ENCODE measurements at regions not wholly inside any gene's neighbourhood (a gene's known extent, or its start where the extent isn't known, plus 50 kb on each side); places are given as distances from the start of the nearest gene placed in this dataset.
"Not testable (repeated sequence)": the region's sequence is repeated elsewhere in the genome, so short reads cannot be mapped to it uniquely, and the experiment has no call there.

DNA sequence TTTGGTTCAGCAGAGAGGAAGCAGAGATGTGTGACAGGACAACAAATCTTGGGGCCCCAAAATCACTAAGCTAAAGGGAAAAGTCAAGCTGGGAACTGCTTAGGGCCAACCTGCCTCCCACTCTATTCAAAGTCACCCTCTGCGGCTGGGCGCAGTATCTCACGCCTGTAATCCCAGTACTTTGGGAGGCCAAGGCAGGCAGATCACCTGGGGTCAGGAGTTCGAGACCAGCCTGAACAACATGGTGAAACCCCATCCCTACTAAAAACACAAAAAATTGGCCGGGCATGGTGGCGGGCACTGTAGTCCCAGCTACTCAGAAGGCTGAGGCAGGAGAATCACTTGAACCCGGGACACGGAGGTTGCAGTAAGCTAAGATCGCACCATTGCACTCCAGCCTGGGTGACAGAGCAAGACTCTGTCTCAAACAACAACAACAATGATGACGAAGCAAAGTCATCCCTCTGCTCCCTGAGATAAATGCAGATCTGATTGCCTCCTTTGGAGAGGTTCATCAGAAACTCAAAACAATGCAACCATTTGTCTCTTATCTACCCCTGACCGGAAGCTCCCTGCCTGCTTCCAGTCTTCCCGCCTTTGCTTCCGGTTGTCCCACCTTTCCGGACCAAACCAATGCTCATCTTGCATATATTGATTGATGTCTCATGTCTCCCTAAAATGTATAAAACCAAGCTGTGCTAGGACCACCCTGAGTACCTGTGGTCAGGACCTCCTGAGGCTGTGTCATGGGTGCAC lies 136.4 kb upstream of the AFDN start:
- DNase-seq (ENCODE audit: low spot score) = not testable (repeated sequence)

DNA sequence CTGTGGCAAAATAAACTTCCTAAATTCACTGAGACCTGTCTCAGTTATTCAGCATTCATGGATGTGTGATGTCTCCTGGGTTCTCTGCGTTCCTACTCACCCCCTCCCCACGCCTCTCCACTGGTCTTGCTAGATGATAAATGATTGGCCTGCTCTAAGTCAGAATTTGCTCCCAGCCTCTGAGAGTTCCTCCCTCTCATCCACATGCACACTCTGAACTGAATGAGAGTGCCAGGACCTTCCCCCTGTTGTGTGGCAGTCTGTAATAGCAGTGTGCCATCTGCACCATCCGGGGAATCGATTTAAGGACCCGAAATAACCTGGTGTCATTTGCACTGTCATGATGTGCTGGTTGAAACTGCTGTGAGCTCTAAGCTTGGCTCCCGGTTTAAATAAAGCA lies 135.8 kb upstream of the AFDN start:
- DNase-seq (ENCODE audit: low spot score) = no peak

GRCh38 chr6:167691533-167692312 lies 135.0 kb upstream of the AFDN start:
- DNase-seq (ENCODE audit: low spot score) = no peak

- DNase-seq (ENCODE audit: low spot score) = not testable (repeated sequence)
Observed at GRCh38 chr6:167693478-167693877, 133.2 kb upstream of the AFDN start.

GRCh38 chr6:167695831-167696230 lies 130.9 kb upstream of the AFDN start:
- no peak for DNase-seq (ENCODE audit: low spot score)

- DNase-seq (ENCODE audit: low spot score) = no peak
Observed at GRCh38 chr6:167696296-167696695, 130.4 kb upstream of the AFDN start.

DNA sequence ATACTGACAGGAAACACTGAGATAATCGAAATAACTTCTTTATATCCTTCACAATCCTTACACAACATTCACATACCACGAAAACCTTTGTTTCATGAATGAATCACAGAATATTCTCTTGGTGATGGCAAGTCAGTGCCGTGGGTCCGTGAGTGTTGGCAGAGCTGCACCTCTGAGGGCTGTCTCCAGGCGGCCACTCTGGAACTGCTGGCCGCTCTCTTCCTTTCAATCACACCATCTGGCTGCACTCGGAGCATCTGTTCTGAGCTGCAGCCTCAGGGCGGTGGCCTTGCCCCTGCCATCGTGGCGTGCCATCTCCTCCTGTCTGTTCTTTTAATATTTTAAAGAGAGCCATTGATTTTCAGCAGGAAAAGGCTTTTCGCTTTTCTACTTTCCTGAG lies 129.4 kb upstream of the AFDN start:
- no peak for DNase-seq (ENCODE audit: low spot score)

DNA sequence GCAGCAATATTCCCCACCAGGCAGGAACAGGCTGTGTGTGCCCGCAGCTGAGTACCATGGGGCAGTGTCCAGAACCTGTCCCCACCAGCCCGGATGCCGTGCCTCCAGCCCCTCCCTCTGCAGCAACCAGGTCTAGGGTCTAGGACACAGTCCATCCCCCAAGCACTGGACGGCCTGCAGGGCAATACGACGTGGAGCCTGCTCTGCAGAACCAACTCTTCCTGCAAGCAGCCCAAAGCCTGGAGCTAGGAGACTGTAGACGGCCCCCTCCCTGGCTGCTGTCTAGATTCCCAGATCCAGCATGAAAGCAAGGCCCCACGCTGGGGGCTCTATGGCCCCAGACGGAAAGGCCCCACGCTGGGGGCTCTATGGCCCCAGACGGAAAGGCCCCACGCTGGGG lies 128.2 kb upstream of the AFDN start:
- DNase-seq (ENCODE audit: low spot score) = no peak

DNA sequence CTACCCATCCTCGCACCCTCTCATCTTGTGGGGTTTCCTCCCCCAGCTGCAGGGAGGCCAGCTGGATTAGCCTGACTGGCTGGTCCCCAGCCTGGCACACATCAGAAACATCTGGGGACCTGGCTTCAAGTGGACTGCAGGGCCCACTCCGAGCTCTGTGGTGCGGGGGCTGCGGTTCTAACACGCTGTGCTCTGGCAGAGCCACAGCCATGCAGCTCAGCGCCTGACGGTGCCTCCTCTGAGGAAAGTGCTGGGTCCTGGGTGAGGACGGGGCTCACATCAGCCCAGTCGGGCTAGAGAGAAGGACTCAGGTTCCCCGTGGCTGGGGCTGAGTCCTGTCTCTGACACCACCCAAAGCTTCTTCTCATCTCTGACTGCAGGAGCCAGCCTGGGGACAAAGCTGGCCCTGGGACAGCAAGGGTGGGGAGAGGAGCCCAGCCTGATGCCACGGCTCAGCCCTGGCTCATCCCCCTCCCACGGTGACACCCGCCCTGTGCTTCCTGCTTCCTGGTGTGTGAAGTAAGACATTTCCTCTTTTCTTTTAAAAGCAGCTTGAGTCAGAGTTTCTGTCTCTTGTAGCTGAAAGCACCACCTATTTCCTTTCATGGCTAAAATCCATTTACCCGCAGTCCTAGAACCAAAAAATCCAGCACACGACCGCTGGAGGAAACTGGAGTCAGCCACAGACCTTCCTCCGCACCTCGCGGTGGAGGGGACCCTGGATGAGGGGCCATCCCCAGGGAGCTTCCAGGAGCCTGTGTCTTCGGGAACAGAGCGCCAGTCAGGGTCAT lies 127.4 kb upstream of the AFDN start:
- DNase-seq (ENCODE audit: low spot score) = no peak

- DNase-seq (ENCODE audit: low spot score) = no peak
Observed at GRCh38 chr6:167700199-167700598, 126.5 kb upstream of the AFDN start.

DNA sequence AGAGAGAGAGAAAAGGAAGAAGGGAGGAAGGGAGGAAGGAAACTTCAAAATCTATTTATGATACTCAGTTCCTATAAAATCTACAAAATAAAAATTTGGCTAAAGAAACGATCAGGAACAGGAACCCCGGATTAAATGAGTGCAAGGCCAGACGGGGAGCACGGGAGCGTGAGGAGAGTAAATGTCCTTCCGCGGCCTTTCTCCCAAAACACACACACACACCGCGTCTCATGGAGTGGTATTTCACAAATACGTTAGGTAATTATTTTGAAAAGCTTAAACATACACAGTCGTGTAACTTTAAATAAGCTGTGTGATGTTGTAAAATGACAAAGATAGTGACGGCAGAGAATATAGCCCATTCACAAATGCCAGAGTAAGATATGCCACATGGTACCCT lies 125.7 kb upstream of the AFDN start:
- no peak for DNase-seq (ENCODE audit: low spot score)

DNA sequence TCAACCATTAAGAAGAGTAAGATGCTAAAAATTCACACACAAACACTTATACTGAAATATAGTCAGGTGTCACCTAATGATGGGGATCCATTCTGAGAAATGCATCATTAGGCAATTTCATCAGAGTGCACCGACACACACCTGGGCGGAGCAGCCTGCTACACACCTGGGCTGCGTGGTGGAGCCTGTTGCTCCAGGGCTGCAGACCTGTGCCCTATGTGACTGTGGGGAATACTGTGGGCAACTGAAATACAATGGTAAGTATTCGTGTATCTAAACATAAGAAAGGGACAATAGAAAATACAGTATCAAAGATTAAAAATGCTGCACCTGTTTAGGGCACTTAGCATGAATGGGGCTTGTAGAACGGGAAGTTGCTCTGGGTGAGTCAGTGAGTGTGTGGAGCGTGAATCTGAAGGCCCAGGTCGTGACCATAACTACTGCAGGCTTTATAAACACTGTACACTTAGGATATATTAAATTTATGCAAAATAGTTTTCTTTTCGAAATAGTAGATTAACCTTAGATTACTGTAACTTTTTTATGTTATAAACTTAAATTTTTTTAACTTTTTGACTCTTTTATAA lies 124.4 kb upstream of the AFDN start:
- no peak for DNase-seq (ENCODE audit: low spot score)

GRCh38 chr6:167703347-167703746 lies 123.4 kb upstream of the AFDN start:
- DNase-seq (ENCODE audit: low spot score) = no peak

GRCh38 chr6:167703781-167704180 lies 122.9 kb upstream of the AFDN start:
- DNase-seq (ENCODE audit: low spot score) = no peak

GRCh38 chr6:167704396-167704901 lies 122.3 kb upstream of the AFDN start:
- no peak for DNase-seq (ENCODE audit: low spot score)

DNA sequence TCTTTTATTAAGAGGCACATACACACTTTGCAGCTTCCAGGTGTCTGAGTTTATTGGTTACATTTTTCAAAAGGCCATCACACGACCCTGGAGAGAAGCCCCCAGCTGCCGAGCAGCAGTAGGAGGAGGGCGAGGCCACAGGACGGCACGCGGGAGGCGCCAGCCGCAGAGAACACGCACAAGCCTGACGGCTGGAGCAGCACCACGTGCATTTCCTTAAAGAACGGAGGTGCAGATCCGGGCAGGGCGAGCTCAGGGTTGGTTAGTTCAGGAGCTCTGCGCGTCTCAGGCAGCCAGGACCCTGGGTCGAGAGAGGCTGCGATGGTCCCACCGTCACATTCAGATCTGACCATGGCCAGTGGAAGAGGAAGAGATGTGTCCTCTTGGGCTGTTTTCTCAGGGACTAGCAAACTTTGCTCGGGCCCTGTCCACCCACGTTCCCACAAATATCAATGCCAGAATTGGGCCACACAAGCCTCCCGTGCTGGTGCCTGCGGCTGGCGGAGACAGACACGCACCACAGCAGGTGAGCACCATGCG lies 121.4 kb upstream of the AFDN start:
- no peak for DNase-seq (ENCODE audit: low spot score)

- no peak for DNase-seq (ENCODE audit: low spot score)
Observed at GRCh38 chr6:167706313-167707109, 120.2 kb upstream of the AFDN start.

DNA sequence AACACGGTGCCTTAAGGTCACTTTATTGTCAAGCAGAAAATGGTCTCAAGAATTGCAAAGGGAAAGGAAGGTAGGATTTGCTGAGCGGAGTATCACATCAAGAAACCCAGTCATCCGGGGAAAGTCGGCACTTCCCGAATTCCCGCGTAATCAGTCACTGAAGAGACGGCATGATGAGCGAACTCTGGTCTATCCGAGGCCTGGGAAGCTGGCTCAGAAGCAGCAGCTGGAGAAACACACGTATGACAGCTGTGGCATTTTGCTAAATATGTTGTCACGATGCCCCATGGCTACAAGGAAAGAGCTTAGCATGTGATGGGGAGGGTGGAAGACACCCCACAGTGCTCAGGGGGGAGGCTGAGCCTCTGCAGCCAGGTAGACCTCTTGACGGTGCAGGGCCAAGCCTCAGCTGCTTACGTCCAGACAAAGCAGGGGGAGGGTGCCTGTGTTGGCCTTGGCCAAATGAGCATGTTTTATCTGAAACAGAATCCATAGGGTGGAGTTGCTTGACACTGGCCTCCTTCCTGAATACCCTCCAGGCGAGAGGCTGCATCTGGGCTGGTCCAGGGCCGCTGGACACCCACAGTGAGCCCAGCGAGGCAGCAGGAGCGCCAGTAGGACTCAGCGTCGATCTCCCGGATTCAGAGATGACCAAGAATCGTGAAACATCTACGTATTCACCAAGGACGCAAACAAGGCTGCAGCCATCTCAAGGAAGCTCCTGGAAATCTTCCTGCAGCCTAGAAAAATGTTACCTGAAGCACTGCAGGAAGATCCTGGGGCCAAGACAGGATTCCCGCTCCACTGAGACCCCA lies 118.8 kb upstream of the AFDN start:
- no peak for DNase-seq (ENCODE audit: low spot score)

GRCh38 chr6:167708501-167709094 lies 118.1 kb upstream of the AFDN start:
- no peak for DNase-seq (ENCODE audit: low spot score)

GRCh38 chr6:167709196-167709595 lies 117.5 kb upstream of the AFDN start:
- DNase-seq (ENCODE audit: low spot score) = no peak
